ENCODE measurements at regions not wholly inside any gene's neighbourhood (a gene's known extent, or its start where the extent isn't known, plus 50 kb on each side); places are given as distances from the start of the nearest gene placed in this dataset.

DNA sequence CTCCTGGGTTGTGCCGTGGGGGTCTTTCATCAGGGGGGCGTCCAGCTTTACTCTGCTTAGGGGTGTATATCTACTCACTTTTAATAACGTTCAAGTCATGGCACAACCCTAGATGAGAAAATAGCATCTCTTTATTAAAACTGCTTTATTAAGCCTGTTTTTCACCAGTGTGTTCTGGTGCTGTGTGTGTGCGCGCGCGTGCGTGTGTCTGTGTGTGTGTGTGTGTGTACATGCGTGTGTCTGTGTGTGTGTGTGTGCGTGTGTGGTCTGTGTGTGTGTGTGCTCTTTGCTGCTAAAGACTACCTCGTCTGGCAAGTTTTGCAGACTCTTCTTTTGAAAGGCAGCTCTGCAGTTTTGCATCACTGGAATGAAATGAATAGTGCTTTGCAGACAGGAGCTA lies 390.9 kb upstream of the MKI67 start:
- H3K27ac Mint-ChIP-seq (ENCODE audit: unreplicated experiment): no peak overlapping the region
- no peak overlapping the region for H3K4me3 Mint-ChIP-seq (ENCODE audit: unreplicated experiment)
- peaks cover 7% of the 10 kb centered on the region for H3K4me1 Mint-ChIP-seq (ENCODE audit: low read depth, unreplicated experiment)
- peaks cover 12% of the 10 kb centered on the region for H3K27me3 Mint-ChIP-seq (ENCODE audit: unreplicated experiment)
- TF ChIP-seq, protein P1, sequence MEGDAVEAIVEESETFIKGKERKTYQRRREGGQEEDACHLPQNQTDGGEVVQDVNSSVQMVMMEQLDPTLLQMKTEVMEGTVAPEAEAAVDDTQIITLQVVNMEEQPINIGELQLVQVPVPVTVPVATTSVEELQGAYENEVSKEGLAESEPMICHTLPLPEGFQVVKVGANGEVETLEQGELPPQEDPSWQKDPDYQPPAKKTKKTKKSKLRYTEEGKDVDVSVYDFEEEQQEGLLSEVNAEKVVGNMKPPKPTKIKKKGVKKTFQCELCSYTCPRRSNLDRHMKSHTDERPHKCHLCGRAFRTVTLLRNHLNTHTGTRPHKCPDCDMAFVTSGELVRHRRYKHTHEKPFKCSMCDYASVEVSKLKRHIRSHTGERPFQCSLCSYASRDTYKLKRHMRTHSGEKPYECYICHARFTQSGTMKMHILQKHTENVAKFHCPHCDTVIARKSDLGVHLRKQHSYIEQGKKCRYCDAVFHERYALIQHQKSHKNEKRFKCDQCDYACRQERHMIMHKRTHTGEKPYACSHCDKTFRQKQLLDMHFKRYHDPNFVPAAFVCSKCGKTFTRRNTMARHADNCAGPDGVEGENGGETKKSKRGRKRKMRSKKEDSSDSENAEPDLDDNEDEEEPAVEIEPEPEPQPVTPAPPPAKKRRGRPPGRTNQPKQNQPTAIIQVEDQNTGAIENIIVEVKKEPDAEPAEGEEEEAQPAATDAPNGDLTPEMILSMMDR (IDR thresholded peaks at IDR 0.05; ENCODE audit: partially characterized antibody, unreplicated experiment): no peak
- DNase-seq: no peak
- H3K36me3 Mint-ChIP-seq (ENCODE audit: unreplicated experiment): peaks cover 8% of the 10 kb centered on the region
- H3K9me3 Mint-ChIP-seq (ENCODE audit: unreplicated experiment): peaks cover 10% of the 10 kb centered on the region

DNA sequence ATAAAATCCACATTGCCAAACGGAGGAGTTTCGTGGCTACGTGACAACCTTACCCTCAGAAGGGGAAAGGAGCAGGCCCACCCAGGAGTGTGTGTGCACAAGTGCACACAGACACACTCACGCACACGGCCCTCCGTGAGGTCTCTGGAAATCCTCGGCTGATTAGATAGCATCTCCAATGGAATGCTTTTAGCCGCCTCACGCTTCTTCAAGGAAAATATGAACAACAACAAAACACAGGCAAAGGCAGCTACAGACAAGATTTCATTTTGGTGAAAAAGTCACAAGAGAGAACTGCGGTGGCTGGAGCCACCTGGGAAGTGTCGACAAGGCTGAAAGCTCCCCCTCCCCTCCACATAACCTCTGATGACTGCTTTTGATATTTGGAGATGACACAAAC lies 391.8 kb upstream of the MKI67 start:
- H3K4me1 Mint-ChIP-seq (ENCODE audit: low read depth, unreplicated experiment): peaks cover 7% of the 10 kb centered on the region
- peaks cover 8% of the 10 kb centered on the region for H3K36me3 Mint-ChIP-seq (ENCODE audit: unreplicated experiment)
- H3K9me3 Mint-ChIP-seq (ENCODE audit: unreplicated experiment): peaks cover 10% of the 10 kb centered on the region
- H3K4me3 Mint-ChIP-seq (ENCODE audit: unreplicated experiment): no peak overlapping the region
- no peak overlapping the region for H3K27ac Mint-ChIP-seq (ENCODE audit: unreplicated experiment)
- no peak for DNase-seq
- TF ChIP-seq, protein P1 (IDR thresholded peaks at IDR 0.05; ENCODE audit: partially characterized antibody, unreplicated experiment): no peak
- H3K27me3 Mint-ChIP-seq (ENCODE audit: unreplicated experiment): peaks cover 12% of the 10 kb centered on the region

DNA sequence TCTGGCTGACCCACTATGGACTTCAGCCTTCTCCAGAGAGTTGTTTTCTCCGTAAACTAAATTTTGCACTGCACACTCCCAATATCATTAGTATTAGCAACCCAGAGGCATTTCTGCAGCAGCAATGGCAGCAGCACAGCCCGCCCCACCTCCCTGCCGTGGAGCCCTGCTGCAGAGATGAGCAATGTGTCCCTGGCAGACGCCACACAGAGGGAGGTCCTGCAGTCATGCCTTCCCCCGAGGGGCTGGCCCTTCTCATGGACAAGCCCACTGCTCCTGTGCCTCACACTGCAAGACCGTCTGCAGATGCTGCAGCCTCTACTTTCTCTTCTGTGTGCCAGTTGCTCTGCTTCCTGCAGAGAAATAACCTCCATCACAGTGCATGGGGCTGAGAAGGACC lies 393.4 kb upstream of the MKI67 start:
- H3K36me3 Mint-ChIP-seq (ENCODE audit: unreplicated experiment): peaks cover 8% of the 10 kb centered on the region
- no peak overlapping the region for H3K4me3 Mint-ChIP-seq (ENCODE audit: unreplicated experiment)
- H3K27ac Mint-ChIP-seq (ENCODE audit: unreplicated experiment): no peak overlapping the region

DNA sequence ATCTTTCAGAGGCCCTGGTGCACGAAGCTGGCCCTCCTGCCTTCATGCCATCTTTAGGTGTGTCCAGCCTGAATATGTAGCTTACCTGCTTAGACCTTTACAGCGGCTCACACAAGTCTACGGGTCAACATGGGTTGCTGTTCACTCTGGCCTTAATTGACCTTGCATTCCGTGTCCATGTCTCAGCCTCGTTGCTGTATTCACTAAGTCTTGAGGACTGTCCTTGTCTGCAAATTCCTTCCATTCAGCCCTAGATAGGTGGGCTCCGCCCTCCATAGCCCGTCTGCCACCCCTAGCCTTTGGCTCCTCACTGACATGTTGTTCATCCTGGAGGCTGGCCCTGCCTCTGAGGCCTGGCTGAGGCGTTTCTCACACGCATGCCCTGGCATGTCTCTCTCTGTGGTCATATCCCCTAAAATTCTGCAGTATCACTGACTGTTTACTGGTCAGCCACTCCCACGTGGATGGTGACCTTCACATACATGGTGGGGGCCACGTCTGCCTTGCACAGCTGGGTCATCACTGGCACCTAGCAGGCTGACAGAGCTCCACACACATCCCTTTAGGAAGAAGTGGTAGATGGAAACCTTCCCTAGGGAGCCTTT lies 394.1 kb upstream of the MKI67 start:
- Mint-ChIP-seq H3K4me3 (ENCODE audit: unreplicated experiment) (no peak overlapping the region), H3K27ac (ENCODE audit: unreplicated experiment) (no peak overlapping the region), H3K9me3 (ENCODE audit: unreplicated experiment) (peaks cover 10% of the 10 kb centered on the region), H3K27me3 (ENCODE audit: unreplicated experiment) (peaks cover 12% of the 10 kb centered on the region), H3K36me3 (ENCODE audit: unreplicated experiment) (peaks cover 8% of the 10 kb centered on the region), H3K4me1 (ENCODE audit: low read depth, unreplicated experiment) (peaks cover 4% of the 10 kb centered on the region)
- DNase-seq: no peak
- TF ChIP-seq, protein P1 (IDR thresholded peaks at IDR 0.05; ENCODE audit: partially characterized antibody, unreplicated experiment): no peak

More for the DNA sequence above, 393.4 kb upstream of the MKI67 start:
- Mint-ChIP-seq H3K27me3 (ENCODE audit: unreplicated experiment) (peaks cover 12% of the 10 kb centered on the region), H3K9me3 (ENCODE audit: unreplicated experiment) (peaks cover 10% of the 10 kb centered on the region), H3K4me1 (ENCODE audit: low read depth, unreplicated experiment) (peaks cover 7% of the 10 kb centered on the region)
- TF ChIP-seq, protein P1 (IDR thresholded peaks at IDR 0.05; ENCODE audit: partially characterized antibody, unreplicated experiment): no peak
- DNase-seq: no peak

DNA sequence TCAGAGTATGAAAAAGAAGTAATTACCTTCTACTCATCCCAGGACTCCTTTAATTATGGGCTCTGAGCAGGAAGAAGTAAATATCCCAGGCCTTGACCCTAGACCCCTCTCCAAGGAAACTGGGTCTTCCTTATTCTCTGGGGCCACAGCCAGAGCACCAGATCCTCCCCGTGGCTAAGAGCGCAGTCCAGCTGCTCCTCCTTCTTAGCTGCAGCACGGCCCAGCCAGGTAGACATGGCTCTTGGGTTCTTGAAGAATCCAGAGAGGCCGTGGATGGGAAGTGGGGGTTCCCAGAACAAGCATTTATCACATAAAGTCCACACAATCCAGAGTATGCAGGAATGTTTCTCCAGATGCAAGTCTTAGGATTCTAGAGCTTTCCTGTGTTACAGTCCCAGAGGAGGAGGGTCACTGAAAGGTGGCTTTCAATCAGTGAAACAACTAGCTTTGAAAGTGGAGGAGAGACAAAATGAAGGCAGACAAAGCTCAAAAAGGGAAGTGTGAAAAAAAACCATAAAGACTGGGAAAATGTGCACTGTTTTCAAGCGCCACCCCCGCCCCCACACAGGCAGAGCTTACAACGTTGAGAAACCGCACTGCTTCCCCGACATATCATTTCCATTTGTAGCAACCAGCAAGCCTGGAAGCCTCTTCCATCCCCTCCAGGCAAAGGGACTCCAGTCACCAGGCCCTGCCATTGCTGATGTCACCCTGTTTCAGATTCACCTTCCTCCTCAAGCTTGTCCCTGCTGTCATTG lies 396.5 kb upstream of the MKI67 start:
- Mint-ChIP-seq H3K36me3 (ENCODE audit: unreplicated experiment) (peaks cover 8% of the 10 kb centered on the region), H3K4me1 (ENCODE audit: low read depth, unreplicated experiment) (peaks cover 18% of the 10 kb centered on the region), H3K4me3 (ENCODE audit: unreplicated experiment) (no peak overlapping the region), H3K27ac (ENCODE audit: unreplicated experiment) (no peak overlapping the region), H3K9me3 (ENCODE audit: unreplicated experiment) (peaks cover 7% of the 10 kb centered on the region), H3K27me3 (ENCODE audit: unreplicated experiment) (peaks cover 10% of the 10 kb centered on the region)
- no peak for DNase-seq
- TF ChIP-seq, protein P1 (IDR thresholded peaks at IDR 0.05; ENCODE audit: partially characterized antibody, unreplicated experiment): no peak
